Epithelial cell of esophagus (primary cell): ENCODE measurements at regions not wholly inside any gene's neighbourhood (a gene's known extent, or its start where the extent isn't known, plus 50 kb on each side); places are given as distances from the start of the nearest gene placed in this dataset.
A peak's percentile ranks its signal among the peaks of the same experiment; 100 is the strongest.
"Not testable (repeated sequence)": the region's sequence is repeated elsewhere in the genome, so short reads cannot be mapped to it uniquely, and the experiment has no call there.

Experiments used
- DNase-seq: peaks from one replicate; pipeline ENCODE4 v3.0.0; 2010; ENCODE audit warnings: low read depth
- H3K4me3 ChIP-seq: 2 replicates; pipeline ENCODE4 v1.5.1; 2011; ENCODE audit warnings: mild to moderate bottlenecking, low read length, control low read depth
- TF ChIP-seq, protein P1 (sequence below): IDR thresholded peaks from 2 replicates; pipeline ENCODE4 v1.5.1; 2011; ENCODE audit warnings: low read depth, mild to moderate bottlenecking, low read length, control low read depth, inconsistent platforms; ENCODE audit not compliant: insufficient read depth; ENCODE audit errors: missing control alignments

DNA sequence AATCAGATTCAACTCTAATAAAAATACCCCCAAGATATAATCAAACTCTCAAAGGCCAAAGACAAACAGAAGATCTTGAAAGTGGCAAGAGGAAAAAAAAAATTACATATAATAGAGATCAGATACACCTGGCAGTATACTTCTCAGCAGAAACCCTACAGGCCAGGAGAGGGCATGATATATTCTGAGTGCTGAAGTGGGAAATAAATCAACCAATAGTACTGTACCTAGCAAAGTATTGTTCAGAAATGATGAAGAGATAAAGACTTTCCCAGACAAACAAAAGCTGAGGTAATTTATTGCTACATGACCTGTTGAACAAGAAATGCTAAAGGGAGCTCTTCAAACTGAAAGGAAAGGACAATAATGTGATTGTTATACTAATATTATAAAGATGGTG, 291.9 kb downstream of the SH2D4B start:
- TF ChIP-seq, protein P1, sequence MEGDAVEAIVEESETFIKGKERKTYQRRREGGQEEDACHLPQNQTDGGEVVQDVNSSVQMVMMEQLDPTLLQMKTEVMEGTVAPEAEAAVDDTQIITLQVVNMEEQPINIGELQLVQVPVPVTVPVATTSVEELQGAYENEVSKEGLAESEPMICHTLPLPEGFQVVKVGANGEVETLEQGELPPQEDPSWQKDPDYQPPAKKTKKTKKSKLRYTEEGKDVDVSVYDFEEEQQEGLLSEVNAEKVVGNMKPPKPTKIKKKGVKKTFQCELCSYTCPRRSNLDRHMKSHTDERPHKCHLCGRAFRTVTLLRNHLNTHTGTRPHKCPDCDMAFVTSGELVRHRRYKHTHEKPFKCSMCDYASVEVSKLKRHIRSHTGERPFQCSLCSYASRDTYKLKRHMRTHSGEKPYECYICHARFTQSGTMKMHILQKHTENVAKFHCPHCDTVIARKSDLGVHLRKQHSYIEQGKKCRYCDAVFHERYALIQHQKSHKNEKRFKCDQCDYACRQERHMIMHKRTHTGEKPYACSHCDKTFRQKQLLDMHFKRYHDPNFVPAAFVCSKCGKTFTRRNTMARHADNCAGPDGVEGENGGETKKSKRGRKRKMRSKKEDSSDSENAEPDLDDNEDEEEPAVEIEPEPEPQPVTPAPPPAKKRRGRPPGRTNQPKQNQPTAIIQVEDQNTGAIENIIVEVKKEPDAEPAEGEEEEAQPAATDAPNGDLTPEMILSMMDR = no peak
- H3K4me3 ChIP-seq = no peak overlapping the region
- no peak for DNase-seq

DNA sequence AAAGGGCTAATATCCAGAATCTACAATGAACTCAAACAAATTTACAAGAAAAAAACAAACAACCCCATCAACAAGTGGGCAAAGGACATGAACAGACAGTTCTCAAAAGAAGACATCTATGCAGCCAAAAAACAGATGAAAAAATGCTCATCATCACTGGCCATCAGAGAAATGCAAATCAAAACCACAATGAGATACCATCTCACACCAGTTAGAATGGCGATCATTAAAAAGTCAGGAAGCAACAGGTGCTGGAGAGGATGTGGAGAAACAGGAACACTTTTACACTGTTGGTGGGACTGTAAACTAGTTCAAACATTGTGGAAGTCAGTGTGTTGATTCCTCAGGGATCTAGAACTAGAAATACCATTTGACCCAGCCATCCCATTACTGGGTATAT, 295.0 kb downstream of the SH2D4B start:
- DNase-seq, H3K4me3 ChIP-seq: not testable (repeated sequence)

DNA sequence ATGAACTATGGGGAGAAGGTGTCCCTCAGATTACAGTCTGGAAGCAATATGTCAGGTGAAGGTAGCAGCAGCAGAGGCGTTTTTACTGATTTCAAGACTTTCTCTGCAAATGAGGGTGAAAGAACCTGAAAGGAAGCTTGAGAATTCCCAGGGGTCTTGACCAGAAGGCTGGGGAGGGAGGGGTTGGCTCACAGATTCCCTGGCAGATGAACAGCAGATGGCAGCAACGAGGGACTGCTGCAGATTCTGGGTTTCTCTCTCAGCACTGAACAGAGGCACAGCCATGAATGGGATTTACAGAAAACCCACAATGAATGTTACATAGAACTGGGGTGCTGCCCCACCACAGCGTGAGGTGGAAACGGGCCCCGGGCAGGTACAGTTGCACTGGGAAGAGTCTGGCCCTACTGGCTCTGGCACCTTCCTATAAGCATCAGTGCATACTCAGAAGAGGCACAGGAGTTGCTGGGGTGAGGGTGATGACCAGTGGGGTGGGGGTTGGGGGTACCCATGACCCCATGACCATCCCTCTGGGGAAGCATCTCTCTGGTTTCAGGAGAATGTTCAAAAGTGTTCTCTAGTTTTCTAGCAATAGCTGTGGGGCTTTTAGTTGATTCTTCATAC, 317.8 kb downstream of the SH2D4B start:
- DNase-seq = no peak

DNA sequence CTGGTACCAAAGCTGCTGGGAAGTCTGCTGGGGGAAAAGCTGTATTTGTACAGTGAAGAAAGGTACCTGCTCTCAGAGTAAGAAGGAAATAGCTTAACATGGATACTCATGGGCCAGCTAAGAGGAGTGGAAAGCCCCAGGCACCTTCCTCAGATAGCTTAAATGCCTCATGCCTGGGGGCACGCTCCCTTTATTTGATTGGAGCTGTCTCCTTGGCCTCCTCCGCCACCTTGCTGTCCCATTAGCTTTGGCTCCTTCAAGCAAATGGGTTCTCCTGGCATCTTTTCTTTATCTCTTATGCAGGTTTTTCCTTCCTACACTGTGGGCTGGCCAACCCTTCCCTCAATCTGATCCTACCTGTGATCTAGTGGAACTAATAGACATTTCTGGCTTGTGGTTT, 318.5 kb downstream of the SH2D4B start:
- DNase-seq = no peak
- TF ChIP-seq, protein P1 = no peak
- H3K4me3 ChIP-seq = no peak overlapping the region

More for the DNA sequence above, 317.8 kb downstream of the SH2D4B start:
- TF ChIP-seq, protein P1 = peak; percentile 46
- no peak overlapping the region for H3K4me3 ChIP-seq

DNA sequence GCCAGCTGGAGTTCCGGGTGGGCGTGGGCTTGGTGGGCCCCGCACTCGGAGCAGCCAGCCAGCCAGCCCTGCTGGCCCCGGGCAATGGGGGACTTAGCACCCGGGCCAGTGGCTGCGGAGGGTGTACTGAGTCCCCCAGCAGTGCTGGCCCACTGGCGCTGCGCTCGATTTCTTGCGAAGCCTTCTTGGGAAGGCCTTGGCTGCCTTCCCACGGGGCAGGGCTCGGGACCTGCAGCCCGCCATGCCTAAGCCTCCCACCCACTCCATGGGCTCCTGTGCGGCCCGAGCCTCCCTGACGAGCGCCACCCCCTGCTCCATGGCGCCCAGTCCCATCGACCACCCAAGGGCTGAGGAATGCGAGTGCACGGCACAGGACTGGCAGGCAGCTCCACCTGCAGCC, 321.6 kb downstream of the SH2D4B start:
- not testable (repeated sequence) for DNase-seq, H3K4me3 ChIP-seq

DNA sequence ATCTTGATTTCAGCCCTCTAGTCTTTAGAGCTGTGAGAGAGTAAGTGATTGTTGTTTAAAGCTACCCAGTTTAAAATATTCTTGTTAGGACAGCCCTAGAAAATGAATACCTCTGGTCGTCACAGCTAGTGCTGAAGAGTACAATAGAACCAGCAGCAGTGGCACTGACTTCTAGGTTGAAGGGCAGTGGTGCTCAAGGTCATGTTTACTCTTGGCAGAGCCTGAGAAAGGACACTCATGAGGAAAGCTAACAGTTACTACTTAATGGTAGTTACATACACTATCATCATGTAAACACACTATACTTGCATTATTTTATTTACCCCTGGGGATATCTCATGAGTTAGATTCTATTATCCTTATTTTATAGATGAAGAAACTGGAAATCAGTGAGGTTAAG, 323.0 kb downstream of the SH2D4B start:
- H3K4me3 ChIP-seq = no peak overlapping the region
- DNase-seq = no peak
- TF ChIP-seq, protein P1 = no peak

DNA sequence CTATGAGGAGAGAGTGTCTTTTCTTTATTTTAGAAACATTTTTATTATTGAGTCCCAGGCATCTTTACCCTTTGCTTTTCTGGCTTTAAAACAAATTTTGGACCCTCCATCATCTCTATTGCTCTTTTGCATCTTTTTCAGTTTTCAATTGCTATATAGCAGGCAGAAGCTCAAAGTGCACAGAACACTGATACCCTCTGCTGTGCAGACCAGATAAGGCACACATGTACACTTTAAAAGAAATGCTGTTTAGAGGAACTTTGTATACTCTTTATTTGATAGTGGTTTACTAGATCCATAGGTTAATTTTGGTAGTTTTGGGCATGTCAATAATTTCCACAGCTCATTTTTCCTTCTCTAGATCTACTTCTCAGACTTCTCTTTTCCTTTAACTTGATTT, 324.2 kb downstream of the SH2D4B start:
- H3K4me3 ChIP-seq = no peak overlapping the region
- TF ChIP-seq, protein P1 = no peak
- no peak for DNase-seq

DNA sequence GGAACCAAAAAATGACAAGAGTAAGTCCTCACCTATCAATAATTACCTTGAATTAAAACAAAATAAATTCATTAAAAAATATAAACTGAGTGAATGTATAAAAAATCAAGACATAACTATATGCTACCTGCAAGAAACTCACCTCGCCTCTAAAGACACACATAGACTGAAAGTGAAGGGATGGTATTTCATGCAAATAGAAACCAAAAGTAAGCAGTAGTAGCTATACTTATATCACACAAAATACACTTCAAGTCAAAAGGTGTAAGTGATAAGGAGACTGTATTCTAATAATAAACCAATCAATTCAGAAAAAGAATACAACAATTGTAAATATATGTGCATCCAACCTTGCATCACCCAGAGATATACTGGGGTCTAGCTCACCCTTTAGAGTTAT, 332.6 kb downstream of the SH2D4B start:
- TF ChIP-seq, protein P1 = no peak
- DNase-seq = no peak
- H3K4me3 ChIP-seq = no peak overlapping the region
